ENCODE measurements at regions not wholly inside any gene's neighbourhood (a gene's known extent, or its start where the extent isn't known, plus 50 kb on each side); places are given as distances from the start of the nearest gene placed in this dataset.

DNA sequence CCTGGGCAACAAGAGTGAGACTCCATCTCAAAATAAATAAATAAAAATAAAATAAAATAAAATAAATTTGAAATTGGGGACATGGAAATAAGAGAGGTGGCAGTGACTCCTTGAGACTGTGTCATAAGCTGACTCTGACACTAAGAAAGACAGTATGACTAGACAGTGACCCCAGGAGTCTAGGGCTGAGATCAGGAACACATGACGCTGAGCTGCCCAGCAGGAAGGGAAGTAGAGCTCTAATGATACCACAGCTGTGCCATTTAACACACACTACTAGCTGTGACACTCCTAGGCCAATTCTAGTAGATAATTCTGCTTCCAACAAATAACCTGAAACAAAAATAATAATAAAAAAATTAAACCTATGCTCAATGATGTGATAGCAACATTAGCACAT lies 293.0 kb downstream of the SEC61B start:
- Histone ChIP-seq H3K4me3 (ENCODE audit: low read depth in 1 of 2, low read length in 2 of 2) (no peak overlapping the region), H3K9ac (ENCODE audit: low read depth, low read length) (no peak overlapping the region), H3K9me3 (ENCODE audit: insufficient read depth, low read length, severe bottlenecking) (no peaks in the 10 kb centered on the region), H4K20me1 (ENCODE audit: insufficient read depth, low read length) (no peaks in the 10 kb centered on the region), H3K4me1 (ENCODE audit: insufficient read depth, low read length) (no peaks in the 10 kb centered on the region), H3K79me2 (ENCODE audit: insufficient read depth, low read length) (no peaks in the 10 kb centered on the region), H2AFZ (ENCODE audit: low read depth, low read length) (no peak overlapping the region), H3K27ac (ENCODE audit: low read length) (no peak overlapping the region), H3K36me3 (ENCODE audit: insufficient read depth, low read length) (no peaks in the 10 kb centered on the region), H3K4me2 (ENCODE audit: insufficient read depth, low read length) (no peak overlapping the region), H3K27me3 (ENCODE audit: insufficient read depth, low read length, poor library complexity) (peaks cover 4% of the 10 kb centered on the region)
- DNase-seq (no peak), ATAC-seq (ENCODE audit: insufficient read depth, low read depth) (no peak)
- TF ChIP-seq CTCF (IDR thresholded peaks at IDR 0.05; ENCODE audit: borderline replicate concordance, extremely low read depth, low read length, poor library complexity, severe bottlenecking) (no peak), EZH2 (IDR thresholded peaks at IDR 0.05; ENCODE audit: borderline replicate concordance, low read depth, low read length, severe bottlenecking) (no peak)

- ATAC-seq (ENCODE audit: insufficient read depth, low read depth) = no peak
- H2AFZ ChIP-seq (ENCODE audit: low read depth, low read length) = no peak overlapping the region
- TF ChIP-seq EZH2 (IDR thresholded peaks at IDR 0.05; ENCODE audit: borderline replicate concordance, low read depth, low read length, severe bottlenecking) (no peak), CTCF (IDR thresholded peaks at IDR 0.05; ENCODE audit: borderline replicate concordance, extremely low read depth, low read length, poor library complexity, severe bottlenecking) (no peak)
These were observed 294.0 kb downstream of the SEC61B start for GRCh38 chr9:99515895-99516656.

GRCh38 chr9:99516657-99517049 lies 294.6 kb downstream of the SEC61B start:
- no peak overlapping the region for H3K27ac ChIP-seq (ENCODE audit: low read length)
- ATAC-seq (ENCODE audit: insufficient read depth, low read depth) = no peak
- H3K4me3 ChIP-seq (ENCODE audit: low read depth in 1 of 2, low read length in 2 of 2) = no peak overlapping the region
- H3K4me2 ChIP-seq (ENCODE audit: insufficient read depth, low read length) = no peak overlapping the region
- H2AFZ ChIP-seq (ENCODE audit: low read depth, low read length) = no peak overlapping the region
- H3K79me2 ChIP-seq (ENCODE audit: insufficient read depth, low read length) = no peaks in the 10 kb centered on the region
- no peaks in the 10 kb centered on the region for H3K4me1 ChIP-seq (ENCODE audit: insufficient read depth, low read length)
- DNase-seq = no peak
- no peaks in the 10 kb centered on the region for H3K36me3 ChIP-seq (ENCODE audit: insufficient read depth, low read length)
- TF ChIP-seq EZH2 (IDR thresholded peaks at IDR 0.05; ENCODE audit: borderline replicate concordance, low read depth, low read length, severe bottlenecking) (no peak), CTCF (IDR thresholded peaks at IDR 0.05; ENCODE audit: borderline replicate concordance, extremely low read depth, low read length, poor library complexity, severe bottlenecking) (no peak)
- no peak overlapping the region for H3K9ac ChIP-seq (ENCODE audit: low read depth, low read length)
- no peaks in the 10 kb centered on the region for H4K20me1 ChIP-seq (ENCODE audit: insufficient read depth, low read length)
- H3K27me3 ChIP-seq (ENCODE audit: insufficient read depth, low read length, poor library complexity) = peaks cover 4% of the 10 kb centered on the region
- H3K9me3 ChIP-seq (ENCODE audit: insufficient read depth, low read length, severe bottlenecking) = no peaks in the 10 kb centered on the region

More at GRCh38 chr9:99515895-99516656, 294.0 kb downstream of the SEC61B start:
- DNase-seq = no peak
- Histone ChIP-seq H4K20me1 (ENCODE audit: insufficient read depth, low read length) (no peaks in the 10 kb centered on the region), H3K79me2 (ENCODE audit: insufficient read depth, low read length) (no peaks in the 10 kb centered on the region), H3K4me1 (ENCODE audit: insufficient read depth, low read length) (no peaks in the 10 kb centered on the region), H3K9me3 (ENCODE audit: insufficient read depth, low read length, severe bottlenecking) (no peaks in the 10 kb centered on the region), H3K9ac (ENCODE audit: low read depth, low read length) (no peak overlapping the region), H3K4me2 (ENCODE audit: insufficient read depth, low read length) (no peak overlapping the region), H3K4me3 (ENCODE audit: low read depth in 1 of 2, low read length in 2 of 2) (no peak overlapping the region), H3K36me3 (ENCODE audit: insufficient read depth, low read length) (no peaks in the 10 kb centered on the region), H3K27me3 (ENCODE audit: insufficient read depth, low read length, poor library complexity) (peaks cover 4% of the 10 kb centered on the region), H3K27ac (ENCODE audit: low read length) (no peak overlapping the region)

All from DND-41 (cell line).